Neural crest cell (in vitro differentiated cells): ENCODE measurements at regions not wholly inside any gene's neighbourhood (a gene's known extent, or its start where the extent isn't known, plus 50 kb on each side); places are given as distances from the start of the nearest gene placed in this dataset.

Source experiments
- DNase-seq: peaks from one replicate; pipeline ENCODE4 v3.0.0; 2021; ENCODE audit warnings: low read depth, mixed read lengths, low spot score
- H3K27ac Mint-ChIP-seq: one replicate; pipeline ENCODE4 v1.8.0; 2021; ENCODE audit warnings: mild to moderate bottlenecking, mixed read lengths; ENCODE audit not compliant: unreplicated experiment
- H3K27me3 Mint-ChIP-seq: 2 replicates; pipeline ENCODE4 v1.8.0; 2021; ENCODE audit warnings: low read depth, mild to moderate bottlenecking, mixed read lengths
- H3K36me3 Mint-ChIP-seq: 2 replicates; pipeline ENCODE4 v1.8.0; 2021; ENCODE audit warnings: low read depth, mild to moderate bottlenecking, mixed read lengths
- H3K4me1 Mint-ChIP-seq: 2 replicates; pipeline ENCODE4 v1.8.0; 2021; ENCODE audit warnings: mixed read lengths
- H3K4me3 Mint-ChIP-seq: one replicate; pipeline ENCODE4 v1.8.0; 2021; ENCODE audit warnings: mild to moderate bottlenecking, mixed read lengths
- H3K9me3 Mint-ChIP-seq: 2 replicates; pipeline ENCODE4 v1.8.0; 2021; ENCODE audit warnings: mixed read lengths
- CTCF ChIP-seq: fragments of 200-600 bp; sonication (generic); conservative IDR thresholded peaks from 2 replicates; pipeline ENCODE4 v1.5.0; 2021; ENCODE audit warnings: antibody characterized with exemption, mild to moderate bottlenecking

DNA sequence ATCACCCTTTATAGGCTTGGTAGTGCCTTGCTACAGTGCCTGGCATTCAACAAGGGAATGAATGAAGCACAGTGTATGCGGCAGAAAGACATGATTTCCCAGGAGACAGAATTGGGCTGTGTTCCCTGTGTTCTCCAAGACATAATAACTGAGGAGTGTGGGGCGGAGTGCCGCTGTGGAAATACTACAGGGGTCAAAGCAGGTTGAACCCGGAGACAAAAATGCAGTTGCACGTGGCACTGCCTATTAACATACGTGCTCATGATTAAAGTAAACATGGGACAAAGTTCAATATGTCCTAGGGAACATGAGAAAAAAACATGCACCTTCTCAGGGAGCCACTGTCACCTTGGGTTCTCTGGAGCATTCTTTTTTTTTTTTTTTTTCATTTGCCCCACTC lies 820.8 kb downstream of the RPA4 start:
- H3K27ac Mint-ChIP-seq, result no peak overlapping the region

DNA sequence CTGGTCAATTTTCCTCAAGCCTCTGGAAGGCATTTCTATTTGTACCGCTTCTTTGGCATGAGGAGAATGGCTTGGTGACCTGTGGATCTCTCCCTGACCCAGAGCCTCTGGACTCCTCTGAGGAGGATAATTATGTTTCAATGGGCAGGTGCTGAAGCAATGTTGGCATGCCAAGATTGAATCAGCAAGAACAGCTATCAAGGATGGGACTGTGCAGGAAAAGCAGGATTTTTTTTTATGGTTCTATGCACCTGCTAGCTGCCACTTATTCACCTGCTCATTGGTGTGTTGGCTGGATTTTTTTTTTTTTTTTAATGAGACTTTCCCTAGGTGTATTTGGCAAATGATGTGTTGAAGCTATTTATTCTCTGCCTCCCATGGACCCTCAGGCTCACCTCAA lies 821.2 kb downstream of the RPA4 start:
- H3K27me3 Mint-ChIP-seq, result no peaks in the 10 kb centered on the region

More for the DNA sequence above, 820.8 kb downstream of the RPA4 start:
- Mint-ChIP-seq H3K27me3 (no peaks in the 10 kb centered on the region), H3K4me1 (no peaks in the 10 kb centered on the region), H3K4me3 (no peak overlapping the region), H3K36me3 (no peaks in the 10 kb centered on the region), H3K9me3 (peaks cover 7% of the 10 kb centered on the region)
- TF ChIP-seq CTCF, result no peak
- no peak for DNase-seq

DNA sequence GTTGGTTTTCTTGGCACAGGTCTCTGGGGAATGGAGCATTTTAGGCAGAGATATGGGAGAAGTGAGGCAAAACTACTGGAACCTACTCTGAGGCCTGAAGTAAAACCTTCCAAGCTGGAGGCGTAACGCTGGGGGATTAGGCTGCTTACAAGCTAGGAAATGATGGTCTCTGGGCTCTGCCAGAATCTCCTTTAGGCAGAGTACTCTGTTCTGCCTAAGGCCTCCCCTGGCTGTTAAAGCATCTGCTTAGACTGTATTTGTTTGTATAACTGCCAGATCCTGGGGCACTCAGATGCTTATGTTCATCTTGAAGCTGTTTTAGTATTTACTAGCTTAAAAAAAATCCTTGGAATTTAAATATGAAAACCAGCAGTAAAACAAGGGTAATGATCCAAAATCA lies 822.2 kb downstream of the RPA4 start:
- no peak for DNase-seq

More for the DNA sequence above, 821.2 kb downstream of the RPA4 start:
- H3K27ac Mint-ChIP-seq, result no peak overlapping the region
- peaks cover 11% of the 10 kb centered on the region for H3K9me3 Mint-ChIP-seq
- no peaks in the 10 kb centered on the region for H3K4me1 Mint-ChIP-seq
- TF ChIP-seq CTCF, result no peak
- peaks cover 2% of the 10 kb centered on the region for H3K36me3 Mint-ChIP-seq
- no peak for DNase-seq
- no peak overlapping the region for H3K4me3 Mint-ChIP-seq

GRCh38 chrX:97714072-97714471 lies 830.4 kb downstream of the RPA4 start:
- Mint-ChIP-seq H3K4me3 (no peak overlapping the region), H3K36me3 (peaks cover 2% of the 10 kb centered on the region), H3K27ac (no peak overlapping the region), H3K27me3 (no peaks in the 10 kb centered on the region), H3K9me3 (peaks cover 15% of the 10 kb centered on the region), H3K4me1 (peaks cover 5% of the 10 kb centered on the region)
- TF ChIP-seq CTCF, result no peak
- DNase-seq, result no peak

More for the DNA sequence above, 822.2 kb downstream of the RPA4 start:
- Mint-ChIP-seq H3K9me3 (peaks cover 11% of the 10 kb centered on the region), H3K27ac (no peak overlapping the region), H3K4me3 (no peak overlapping the region), H3K27me3 (no peaks in the 10 kb centered on the region), H3K36me3 (peaks cover 2% of the 10 kb centered on the region), H3K4me1 (no peaks in the 10 kb centered on the region)
- TF ChIP-seq CTCF, result no peak

GRCh38 chrX:97728215-97728614 lies 844.5 kb downstream of the RPA4 start:
- Mint-ChIP-seq H3K36me3 (peaks cover 3% of the 10 kb centered on the region), H3K27me3 (no peaks in the 10 kb centered on the region), H3K27ac (no peak overlapping the region), H3K9me3 (peaks cover 11% of the 10 kb centered on the region), H3K4me1 (peaks cover 14% of the 10 kb centered on the region), H3K4me3 (no peak overlapping the region)
- no peak for DNase-seq
- no peak for TF ChIP-seq CTCF

DNA sequence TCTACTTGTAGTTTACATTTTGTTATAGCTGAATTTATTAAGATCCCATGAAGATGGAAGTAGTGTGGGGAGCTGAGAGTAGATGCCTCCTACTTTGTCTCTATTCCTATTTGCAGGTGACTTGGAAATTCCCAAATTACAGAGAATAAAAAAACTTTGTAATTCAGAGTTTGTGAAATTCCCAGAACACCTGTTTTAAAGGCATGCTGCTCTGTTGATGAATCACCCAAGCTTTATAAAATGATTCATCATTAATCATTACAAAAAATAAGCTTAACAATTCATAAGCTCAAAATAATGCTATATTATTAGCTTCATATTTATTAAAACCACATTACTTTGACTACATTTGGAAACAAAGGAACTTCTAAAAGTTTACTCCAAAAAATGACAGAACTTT lies 856.3 kb downstream of the RPA4 start:
- Mint-ChIP-seq H3K9me3 (peaks cover 8% of the 10 kb centered on the region), H3K36me3 (peaks cover 5% of the 10 kb centered on the region), H3K4me3 (no peak overlapping the region), H3K27me3 (no peaks in the 10 kb centered on the region), H3K27ac (no peak overlapping the region), H3K4me1 (no peaks in the 10 kb centered on the region)
- DNase-seq, result no peak
- TF ChIP-seq CTCF, result no peak
